HG02938 (cell line): ENCODE measurements at regions not wholly inside any gene's neighbourhood (a gene's known extent, or its start where the extent isn't known, plus 50 kb on each side); places are given as distances from the start of the nearest gene placed in this dataset.

ENCODE experiments used
- ATAC-seq: cut with Tn5 transposase; IDR thresholded peaks from one replicate; pipeline ENCODE4 v1.9.1; 2021; ENCODE audit warnings: mild to moderate bottlenecking, moderate library complexity; ENCODE audit not compliant: unreplicated experiment

GRCh38 chr18:43635397-43635796, 358.1 kb upstream of the SYT4 start:
- ATAC-seq, result no peak

DNA sequence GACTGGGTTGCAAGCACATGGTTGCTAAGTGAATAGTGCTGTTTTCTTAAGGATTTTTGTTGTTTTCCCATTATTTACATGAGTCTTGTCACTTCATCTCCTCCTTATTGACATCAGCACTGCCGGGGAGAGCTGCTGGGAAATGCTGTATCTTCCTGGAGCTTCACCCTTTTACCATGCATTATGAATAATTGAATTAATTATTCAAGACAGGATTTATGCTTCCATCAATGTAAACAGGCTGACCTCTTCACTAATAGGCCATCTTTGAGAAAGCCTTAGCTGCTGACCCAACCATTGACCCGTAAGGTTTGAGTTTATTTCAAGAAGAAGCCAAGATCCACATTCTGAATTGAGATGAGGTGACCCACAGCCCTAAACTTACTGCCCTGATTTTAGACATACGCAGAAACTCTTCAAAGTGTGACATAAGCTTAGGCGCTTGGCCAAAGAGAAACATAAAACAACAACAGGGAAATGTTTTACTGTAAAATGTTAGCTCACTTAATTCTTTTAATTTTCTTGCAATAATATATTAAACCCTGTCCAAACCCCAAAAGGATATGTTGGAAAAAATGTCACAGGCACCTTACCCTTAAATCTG, 365.5 kb upstream of the SYT4 start:
- ATAC-seq, result no peak

DNA sequence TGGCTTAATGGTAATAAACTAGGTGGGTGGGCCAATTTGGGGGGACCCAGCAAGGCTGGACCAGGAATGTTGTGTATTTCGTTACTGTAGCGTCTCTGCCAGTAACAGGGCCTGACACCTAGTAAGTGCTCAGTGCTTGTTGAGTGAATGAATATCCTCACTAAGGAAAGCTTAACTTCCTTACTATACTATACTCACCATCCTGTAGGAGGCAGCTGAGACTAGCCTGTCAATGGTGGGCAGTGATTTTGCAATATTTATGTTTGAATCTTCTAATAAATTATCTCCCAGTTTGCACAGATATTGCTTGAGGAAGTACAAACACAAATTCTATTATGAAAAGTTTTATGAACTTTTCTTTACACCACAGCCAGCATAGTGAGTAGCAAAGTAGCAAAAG, 370.7 kb upstream of the SYT4 start:
- no peak for ATAC-seq

- ATAC-seq, result no peak
Measured at GRCh38 chr18:43649649-43650357, 372.5 kb upstream of the SYT4 start.

- no peak for ATAC-seq
Measured at GRCh38 chr18:43650426-43650825, 373.1 kb upstream of the SYT4 start.

DNA sequence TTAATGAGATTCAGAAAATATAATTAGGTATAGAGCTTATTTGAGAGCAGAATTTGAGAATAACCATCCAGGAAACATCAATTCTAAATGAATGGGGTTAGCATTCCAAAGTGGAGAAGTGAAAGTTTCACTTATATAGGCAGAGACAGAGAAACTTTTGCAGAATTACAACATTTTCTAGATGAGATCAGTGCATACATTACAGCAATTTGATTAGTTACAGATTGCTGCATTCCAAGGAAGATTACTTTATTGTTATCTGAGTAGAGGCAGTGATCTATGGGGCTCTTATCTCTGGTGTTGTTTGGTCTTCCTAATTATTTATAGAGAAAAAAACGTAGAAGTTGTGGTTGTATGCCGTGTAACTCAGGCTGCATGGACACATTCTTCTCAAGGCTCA, 373.8 kb upstream of the SYT4 start:
- no peak for ATAC-seq

DNA sequence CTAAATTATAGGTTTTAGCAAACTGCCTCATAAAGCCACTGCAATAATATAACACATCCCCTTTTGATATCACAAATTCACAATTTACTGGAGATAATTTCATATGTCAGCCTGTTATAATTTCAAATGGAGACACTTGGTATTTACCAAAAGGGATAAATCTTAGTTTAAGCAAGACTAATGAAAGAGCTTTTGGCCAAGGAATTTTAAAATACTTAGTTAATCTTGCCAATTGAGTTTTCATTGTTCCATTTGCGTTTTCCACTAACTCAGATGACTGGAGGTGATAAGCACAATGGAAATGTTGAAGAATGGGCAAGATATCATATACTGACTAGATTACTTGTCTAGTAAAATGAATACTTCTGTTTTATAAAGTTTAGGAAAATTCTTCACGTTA, 379.3 kb upstream of the SYT4 start:
- no peak for ATAC-seq

DNA sequence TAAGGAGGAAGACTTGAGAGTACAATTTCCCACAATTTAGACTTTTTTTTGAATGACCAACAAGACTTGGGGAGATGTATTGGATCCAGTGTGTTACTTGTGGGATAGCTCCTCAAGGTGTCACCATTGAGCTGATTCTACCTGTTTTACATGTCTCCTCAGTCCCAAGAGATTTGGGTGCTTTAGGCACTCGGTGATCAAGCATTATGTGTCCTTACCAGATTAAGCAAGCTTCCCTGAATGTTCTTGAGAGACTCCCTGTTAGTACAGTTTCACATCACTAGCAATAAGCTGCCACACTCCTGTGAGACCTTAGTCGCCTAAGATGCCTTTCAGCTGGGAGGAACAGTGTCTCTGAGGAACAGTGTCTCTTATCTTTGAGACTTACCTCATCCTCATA, 384.3 kb upstream of the SYT4 start:
- ATAC-seq, result peak; percentile 91

GRCh38 chr18:43662657-43663056, 385.4 kb upstream of the SYT4 start:
- no peak for ATAC-seq

DNA sequence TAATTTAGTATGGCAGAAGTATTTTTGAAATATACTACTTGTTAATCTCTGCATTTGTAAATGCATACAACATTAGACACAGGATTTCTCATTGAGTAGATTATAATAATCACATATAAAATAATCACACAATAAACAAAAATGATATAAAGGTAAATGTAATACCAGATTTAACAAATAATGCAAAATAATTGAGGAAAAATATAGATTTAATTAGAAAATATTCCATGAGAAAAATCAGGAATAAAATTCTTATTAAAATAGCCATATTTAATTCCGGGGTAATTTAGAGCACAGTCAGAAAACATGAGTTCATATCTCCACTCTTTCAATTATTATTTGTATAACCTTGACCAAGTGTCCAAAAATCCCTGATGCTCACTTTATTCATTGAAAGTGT, 385.9 kb upstream of the SYT4 start:
- no peak for ATAC-seq

GRCh38 chr18:43664487-43665008, 387.3 kb upstream of the SYT4 start:
- no peak for ATAC-seq

- ATAC-seq, result no peak
Measured at GRCh38 chr18:43665105-43665788, 388.0 kb upstream of the SYT4 start.

- no peak for ATAC-seq
Measured at GRCh38 chr18:43668866-43669265, 391.6 kb upstream of the SYT4 start.

GRCh38 chr18:43671431-43671830, 394.1 kb upstream of the SYT4 start:
- no peak for ATAC-seq

DNA sequence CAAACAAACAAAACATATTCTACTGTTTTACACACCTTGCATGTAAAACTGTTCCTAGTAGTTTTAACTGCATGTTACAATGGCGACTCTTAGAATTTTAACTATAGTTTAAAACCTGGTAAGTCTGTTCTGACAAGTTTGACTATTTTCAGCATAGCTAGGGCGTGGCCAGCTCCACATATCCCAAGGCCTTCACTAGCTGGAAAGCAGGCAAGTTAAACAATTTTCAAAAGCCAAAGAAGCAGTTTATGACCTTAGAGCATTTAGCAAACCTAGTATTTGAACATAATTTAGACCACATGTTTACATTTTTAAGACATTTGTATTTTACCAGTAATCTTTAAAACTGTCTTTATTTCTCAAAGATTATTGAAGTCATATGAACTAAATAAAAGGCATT, 402.8 kb upstream of the SYT4 start:
- no peak for ATAC-seq

GRCh38 chr18:43681661-43682060, 404.4 kb upstream of the SYT4 start:
- ATAC-seq, result no peak

DNA sequence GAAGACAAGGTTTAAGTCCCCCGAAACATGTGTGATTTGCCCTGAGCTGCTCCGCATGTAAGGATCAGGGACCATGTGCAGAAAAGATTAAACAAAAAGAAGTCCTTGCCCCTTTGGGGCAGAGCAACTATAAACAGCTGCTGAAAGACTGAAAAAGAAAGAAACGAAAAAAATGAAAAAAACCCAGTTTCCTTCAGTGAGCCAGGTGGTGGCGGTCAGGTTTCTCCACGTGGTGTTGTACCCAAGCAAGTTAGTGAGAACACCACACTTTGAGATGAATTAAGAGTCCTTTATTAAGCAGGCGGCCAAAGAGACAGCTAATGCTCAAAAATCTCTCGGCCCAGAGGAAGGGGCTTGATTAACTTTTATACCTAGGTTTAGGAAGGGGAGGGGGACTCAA, 404.9 kb upstream of the SYT4 start:
- ATAC-seq, result no peak

GRCh38 chr18:43686709-43687108, 409.4 kb upstream of the SYT4 start:
- no peak for ATAC-seq

GRCh38 chr18:43692099-43692690, 414.9 kb upstream of the SYT4 start:
- ATAC-seq, result no peak

DNA sequence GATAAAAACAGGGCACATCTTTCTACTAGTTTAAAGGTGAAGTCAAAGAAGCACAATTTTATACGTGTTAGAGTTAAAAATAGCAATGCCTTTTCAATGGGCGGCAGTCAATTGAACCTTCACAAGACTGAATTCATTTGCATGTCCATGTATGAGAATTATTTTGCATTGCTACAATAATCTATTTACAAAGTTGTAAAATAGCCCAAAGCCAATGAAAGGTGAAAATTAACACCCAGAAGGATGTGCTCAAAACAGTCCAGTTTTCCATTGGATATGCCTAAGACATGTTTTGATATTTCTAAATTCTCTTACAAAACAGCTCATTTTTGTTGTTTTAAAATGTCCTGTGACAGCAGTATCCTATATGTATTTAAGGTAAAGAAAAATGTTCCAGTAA, 425.1 kb upstream of the SYT4 start:
- no peak for ATAC-seq

DNA sequence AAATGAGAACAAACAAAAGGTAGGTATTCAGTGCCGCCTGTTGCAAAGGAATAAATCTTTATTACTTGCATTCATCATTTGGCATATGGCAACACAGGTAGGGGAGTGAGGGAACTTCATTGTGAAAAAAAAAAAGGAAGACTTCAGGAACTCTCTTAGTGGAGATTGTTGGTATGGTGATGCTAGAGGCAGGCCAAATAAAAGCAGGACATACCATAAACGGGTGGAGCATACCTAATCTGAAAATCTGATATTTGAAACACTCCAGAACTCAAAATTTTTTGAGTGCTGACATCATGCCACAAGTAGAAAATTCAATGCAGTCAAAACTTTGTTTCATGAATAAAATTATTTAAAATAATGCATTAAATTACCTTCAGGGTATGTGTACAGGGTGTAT, 425.8 kb upstream of the SYT4 start:
- no peak for ATAC-seq

GRCh38 chr18:43705850-43706249, 428.6 kb upstream of the SYT4 start:
- no peak for ATAC-seq
